HG03442 (cell line): ENCODE measurements at regions not wholly inside any gene's neighbourhood (a gene's known extent, or its start where the extent isn't known, plus 50 kb on each side); places are given as distances from the start of the nearest gene placed in this dataset.

Source experiments
- ATAC-seq: cut with Tn5 transposase; IDR thresholded peaks from one replicate; pipeline ENCODE4 v1.9.1; 2021; ENCODE audit warnings: mild to moderate bottlenecking, moderate library complexity; ENCODE audit not compliant: unreplicated experiment

DNA sequence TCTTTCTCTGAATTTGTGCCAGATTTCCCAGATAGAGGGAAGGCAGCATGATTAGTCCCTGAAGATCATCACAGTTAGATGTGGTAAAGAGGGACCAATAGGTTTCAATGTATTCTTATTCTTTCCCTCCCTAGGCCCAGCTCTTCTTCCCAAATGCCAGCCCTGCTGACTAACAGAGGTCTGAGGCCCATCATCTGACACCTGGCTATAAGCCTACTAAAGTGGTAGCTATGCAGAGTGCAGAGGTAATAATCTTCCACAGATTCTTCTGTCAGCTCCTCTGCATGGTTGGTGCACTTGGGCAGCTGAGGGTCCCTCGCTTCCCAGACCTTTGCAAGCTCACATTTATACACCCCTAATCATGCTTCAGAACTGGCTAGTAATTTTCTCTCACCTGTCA is 63.7 kb upstream of the PZP start:
- ATAC-seq, result no peak

DNA sequence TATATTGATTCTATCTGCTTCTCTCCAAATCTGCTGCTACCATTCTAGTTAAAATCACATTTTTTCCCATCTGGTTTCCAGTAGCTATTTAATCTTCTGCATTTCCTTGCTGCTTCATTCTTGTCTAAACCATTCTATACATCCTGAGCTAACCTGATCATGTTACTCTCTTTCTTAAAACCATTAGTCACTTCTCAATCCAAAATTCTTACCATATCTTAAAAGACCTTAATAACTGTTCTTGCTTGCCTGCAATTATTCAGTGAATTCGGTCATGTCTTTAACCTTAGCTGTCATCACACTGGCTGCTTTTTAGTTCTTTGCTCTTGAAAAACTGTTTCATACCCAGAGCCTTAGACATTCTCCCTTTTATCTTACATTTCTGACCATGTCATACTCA is 56.4 kb upstream of the PZP start:
- ATAC-seq, result no peak

DNA sequence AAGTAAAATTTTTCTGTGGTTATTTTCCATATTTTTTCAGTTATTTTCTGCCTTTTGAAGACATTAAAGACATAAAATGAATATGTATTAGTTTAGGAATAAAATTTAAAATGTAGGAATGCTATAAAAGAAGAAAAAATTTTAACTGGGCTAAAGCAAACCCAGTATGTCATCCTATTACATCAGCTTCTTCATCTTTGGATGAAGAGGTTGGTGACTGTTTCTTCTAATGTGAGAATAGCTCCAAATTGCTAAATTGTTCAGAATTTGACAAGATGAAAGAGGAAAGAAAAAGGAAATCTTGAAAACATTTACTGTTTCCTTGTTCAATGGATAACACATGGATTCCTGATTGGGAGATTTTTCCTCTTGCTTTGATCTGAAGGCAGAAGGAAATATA is 52.7 kb upstream of the PZP start:
- no peak for ATAC-seq

DNA sequence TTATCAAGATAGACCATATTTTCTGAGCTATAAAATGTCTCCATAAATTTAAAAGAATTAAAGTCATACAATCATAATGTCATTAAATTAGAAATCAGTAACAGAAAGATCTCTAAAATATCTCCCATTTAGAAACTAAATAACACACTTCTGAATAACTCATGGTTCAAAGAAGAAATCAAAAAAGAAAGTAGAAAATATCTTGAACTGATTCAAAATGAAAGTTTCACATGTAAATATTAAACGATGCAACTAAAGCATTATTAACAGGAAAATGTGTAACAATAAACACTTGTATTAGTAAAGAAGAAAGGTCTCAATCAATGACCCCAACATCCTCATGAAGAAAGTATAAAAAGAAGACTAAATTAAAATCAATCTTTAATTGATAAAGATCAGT is 50.5 kb upstream of the PZP start:
- ATAC-seq, result no peak
